IMR-90 (cell line): ENCODE measurements at regions not wholly inside any gene's neighbourhood (a gene's known extent, or its start where the extent isn't known, plus 50 kb on each side); places are given as distances from the start of the nearest gene placed in this dataset.

Experiments used
- CEBPB ChIP-seq: IDR thresholded peaks from 2 replicates; pipeline ENCODE4 v1.6.1; 2012; ENCODE audit warnings: low read depth, low read length, improper control_type of control experiment
- MAFK ChIP-seq: IDR thresholded peaks from 2 replicates; pipeline ENCODE4 v1.6.1; 2012; ENCODE audit warnings: low read depth, low read length, improper control_type of control experiment
- MAZ ChIP-seq: IDR thresholded peaks from 2 replicates; pipeline ENCODE4 v1.6.1; 2012; ENCODE audit warnings: low read depth, mild to moderate bottlenecking, low read length, improper control_type of control experiment, moderate library complexity, borderline replicate concordance
- NFE2L2 ChIP-seq: fragments of 150-350 bp; IDR thresholded peaks from 2 replicates; pipeline ENCODE4 v1.6.1; 2016; ENCODE audit warnings: low read depth, mild to moderate bottlenecking, low read length
- POLR2A ChIP-seq: IDR thresholded peaks from 2 replicates; pipeline ENCODE4 v1.6.1; 2012; ENCODE audit warnings: mild to moderate bottlenecking, low read depth, low read length
- RAD21 ChIP-seq: IDR thresholded peaks from 2 replicates; pipeline ENCODE4 v1.6.1; 2012; ENCODE audit warnings: low read length, improper control_type of control experiment
- RFX5 ChIP-seq: IDR thresholded peaks from 2 replicates; pipeline ENCODE4 v1.8.0; 2012; ENCODE audit warnings: low read depth, mild to moderate bottlenecking, low read length, moderate library complexity
- SMC3 ChIP-seq: fragments of 150-350 bp; IDR thresholded peaks from 2 replicates; pipeline ENCODE4 v1.6.1; 2016; ENCODE audit warnings: low read depth, mild to moderate bottlenecking, antibody characterized with exemption, low read length, moderate library complexity
- TF ChIP-seq, protein P1 (sequence below): conservative IDR thresholded peaks from 2 replicates; pipeline ENCODE4 v1.5.1; 2012; ENCODE audit warnings: mild to moderate bottlenecking, low read depth, low read length, improper control_type of control experiment
- TF ChIP-seq, protein P2 (sequence below): fragments of 150-350 bp; IDR thresholded peaks from 2 replicates; pipeline ENCODE4 v1.6.1; 2016; ENCODE audit warnings: low read depth, mild to moderate bottlenecking, low read length, moderate library complexity, borderline replicate concordance

DNA sequence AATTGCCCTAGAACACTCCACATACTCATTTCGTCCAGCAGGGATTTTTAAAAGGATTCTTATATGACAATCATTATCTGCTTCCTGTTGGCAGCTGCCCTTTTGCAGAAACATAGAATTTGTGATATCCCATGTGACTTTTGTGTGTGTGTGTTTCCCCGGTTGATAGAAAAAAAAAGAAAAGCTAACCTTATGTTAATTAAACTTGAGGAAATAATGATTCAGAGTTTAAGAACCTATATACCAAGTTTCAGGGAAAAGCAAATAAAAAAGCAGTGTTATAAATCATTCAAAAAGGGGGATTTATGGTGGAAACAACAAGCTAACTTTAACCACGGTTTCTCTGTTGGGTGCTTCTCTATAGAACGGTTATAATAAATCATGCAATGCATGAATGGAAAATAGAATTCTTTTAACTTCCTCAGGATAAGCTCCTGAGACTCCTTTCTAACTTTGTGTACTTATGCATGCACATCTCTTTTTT is 826.9 kb upstream of the EYS start:
- TF ChIP-seq RFX5 (no peak), SMC3 (no peak), POLR2A (no peak), MAFK (no peak), RAD21 (no peak), NFE2L2 (no peak), CEBPB (no peak), MAZ (no peak)
- TF ChIP-seq, protein P1, sequence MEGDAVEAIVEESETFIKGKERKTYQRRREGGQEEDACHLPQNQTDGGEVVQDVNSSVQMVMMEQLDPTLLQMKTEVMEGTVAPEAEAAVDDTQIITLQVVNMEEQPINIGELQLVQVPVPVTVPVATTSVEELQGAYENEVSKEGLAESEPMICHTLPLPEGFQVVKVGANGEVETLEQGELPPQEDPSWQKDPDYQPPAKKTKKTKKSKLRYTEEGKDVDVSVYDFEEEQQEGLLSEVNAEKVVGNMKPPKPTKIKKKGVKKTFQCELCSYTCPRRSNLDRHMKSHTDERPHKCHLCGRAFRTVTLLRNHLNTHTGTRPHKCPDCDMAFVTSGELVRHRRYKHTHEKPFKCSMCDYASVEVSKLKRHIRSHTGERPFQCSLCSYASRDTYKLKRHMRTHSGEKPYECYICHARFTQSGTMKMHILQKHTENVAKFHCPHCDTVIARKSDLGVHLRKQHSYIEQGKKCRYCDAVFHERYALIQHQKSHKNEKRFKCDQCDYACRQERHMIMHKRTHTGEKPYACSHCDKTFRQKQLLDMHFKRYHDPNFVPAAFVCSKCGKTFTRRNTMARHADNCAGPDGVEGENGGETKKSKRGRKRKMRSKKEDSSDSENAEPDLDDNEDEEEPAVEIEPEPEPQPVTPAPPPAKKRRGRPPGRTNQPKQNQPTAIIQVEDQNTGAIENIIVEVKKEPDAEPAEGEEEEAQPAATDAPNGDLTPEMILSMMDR, result no peak
- TF ChIP-seq, protein P2, sequence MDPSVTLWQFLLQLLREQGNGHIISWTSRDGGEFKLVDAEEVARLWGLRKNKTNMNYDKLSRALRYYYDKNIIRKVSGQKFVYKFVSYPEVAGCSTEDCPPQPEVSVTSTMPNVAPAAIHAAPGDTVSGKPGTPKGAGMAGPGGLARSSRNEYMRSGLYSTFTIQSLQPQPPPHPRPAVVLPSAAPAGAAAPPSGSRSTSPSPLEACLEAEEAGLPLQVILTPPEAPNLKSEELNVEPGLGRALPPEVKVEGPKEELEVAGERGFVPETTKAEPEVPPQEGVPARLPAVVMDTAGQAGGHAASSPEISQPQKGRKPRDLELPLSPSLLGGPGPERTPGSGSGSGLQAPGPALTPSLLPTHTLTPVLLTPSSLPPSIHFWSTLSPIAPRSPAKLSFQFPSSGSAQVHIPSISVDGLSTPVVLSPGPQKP, result no peak
